DMS153 (cell line): ENCODE measurements at regions not wholly inside any gene's neighbourhood (a gene's known extent, or its start where the extent isn't known, plus 50 kb on each side); places are given as distances from the start of the nearest gene placed in this dataset.
"Not testable (repeated sequence)": the region's sequence is repeated elsewhere in the genome, so short reads cannot be mapped to it uniquely, and the experiment has no call there.

Source experiments
- DNase-seq: peaks from one replicate; lab custom pipeline; 2025; lab: John Stamatoyannopoulos, UW

GRCh38 chr16:87156195-87156594, 161.0 kb downstream of the C16orf95 start:
- no peak for DNase-seq

GRCh38 chr16:87160234-87160636, 157.0 kb downstream of the C16orf95 start:
- peak; percentile 52 for DNase-seq

GRCh38 chr16:87160701-87161337, 156.4 kb downstream of the C16orf95 start:
- DNase-seq = no peak

- not testable (repeated sequence) for DNase-seq
Observed at GRCh38 chr16:87161410-87161809, 155.8 kb downstream of the C16orf95 start.

- DNase-seq = no peak
Observed at GRCh38 chr16:87161822-87162676, 155.1 kb downstream of the C16orf95 start.

- DNase-seq = not testable (repeated sequence)
Observed at GRCh38 chr16:87162799-87163198, 154.4 kb downstream of the C16orf95 start.

GRCh38 chr16:87163637-87164036, 153.6 kb downstream of the C16orf95 start:
- no peak for DNase-seq

- DNase-seq = no peak
Observed at GRCh38 chr16:87165151-87165550, 152.0 kb downstream of the C16orf95 start.

- DNase-seq = no peak
Observed at GRCh38 chr16:87165885-87166284, 151.3 kb downstream of the C16orf95 start.

- DNase-seq = no peak
Observed at GRCh38 chr16:87166321-87166720, 150.9 kb downstream of the C16orf95 start.

- DNase-seq = no peak
Observed at GRCh38 chr16:87166934-87167333, 150.3 kb downstream of the C16orf95 start.

GRCh38 chr16:87169509-87169995, 147.6 kb downstream of the C16orf95 start:
- DNase-seq = peak; percentile 78

- no peak for DNase-seq
Observed at GRCh38 chr16:87170310-87170709, 146.9 kb downstream of the C16orf95 start.

GRCh38 chr16:87171723-87172122, 145.5 kb downstream of the C16orf95 start:
- no peak for DNase-seq

GRCh38 chr16:87172632-87173031, 144.6 kb downstream of the C16orf95 start:
- DNase-seq = no peak

GRCh38 chr16:87173294-87173893, 143.8 kb downstream of the C16orf95 start:
- DNase-seq = no peak

- no peak for DNase-seq
Observed at GRCh38 chr16:87174061-87174460, 143.1 kb downstream of the C16orf95 start.

- no peak for DNase-seq
Observed at GRCh38 chr16:87176735-87177134, 140.5 kb downstream of the C16orf95 start.

- no peak for DNase-seq
Observed at GRCh38 chr16:87177673-87178072, 139.5 kb downstream of the C16orf95 start.

GRCh38 chr16:87178177-87178863, 138.9 kb downstream of the C16orf95 start:
- DNase-seq = no peak

- no peak for DNase-seq
Observed at GRCh38 chr16:87178977-87179376, 138.2 kb downstream of the C16orf95 start.

- no peak for DNase-seq
Observed at GRCh38 chr16:87180069-87180468, 137.1 kb downstream of the C16orf95 start.
